SH-SY5Y (cell line): ENCODE measurements at regions not wholly inside any gene's neighbourhood (a gene's known extent, or its start where the extent isn't known, plus 50 kb on each side); places are given as distances from the start of the nearest gene placed in this dataset.

ENCODE experiments used
- GATA2 ChIP-seq: IDR thresholded peaks from 2 replicates; pipeline ENCODE4 v1.6.1; 2011; ENCODE audit warnings: mild to moderate bottlenecking, low read depth, low read length
- GATA3 ChIP-seq: IDR thresholded peaks from 2 replicates; pipeline ENCODE4 v1.6.1; 2011; ENCODE audit warnings: low read depth, mild to moderate bottlenecking, low read length, moderate library complexity

- TF ChIP-seq GATA2 (no peak), GATA3 (no peak)
Observed at GRCh38 chr7:145219461-145219860, 383.6 kb upstream of the TPK1 start.

GRCh38 chr7:145216866-145217265 is 381.0 kb upstream of the TPK1 start:
- TF ChIP-seq GATA2 (no peak), GATA3 (no peak)

GRCh38 chr7:145212050-145212449 is 376.2 kb upstream of the TPK1 start:
- TF ChIP-seq GATA3 (no peak), GATA2 (no peak)

- TF ChIP-seq GATA3 (no peak), GATA2 (no peak)
Observed at GRCh38 chr7:145211211-145211610, 375.4 kb upstream of the TPK1 start.

- TF ChIP-seq GATA2 (no peak), GATA3 (no peak)
Observed at GRCh38 chr7:145193951-145194350, 358.1 kb upstream of the TPK1 start.

GRCh38 chr7:145184956-145185355 is 349.1 kb upstream of the TPK1 start:
- TF ChIP-seq GATA3: no peak
- no peak for TF ChIP-seq GATA2

GRCh38 chr7:145183069-145183468 is 347.2 kb upstream of the TPK1 start:
- TF ChIP-seq GATA2 (no peak), GATA3 (no peak)

GRCh38 chr7:145175366-145175765 is 339.5 kb upstream of the TPK1 start:
- TF ChIP-seq GATA3: no peak
- TF ChIP-seq GATA2: no peak

GRCh38 chr7:145169908-145170307 is 334.1 kb upstream of the TPK1 start:
- TF ChIP-seq GATA2: no peak
- TF ChIP-seq GATA3: no peak

GRCh38 chr7:145168879-145169278 is 333.0 kb upstream of the TPK1 start:
- TF ChIP-seq GATA2: no peak
- no peak for TF ChIP-seq GATA3

- TF ChIP-seq GATA2 (no peak), GATA3 (no peak)
Observed at GRCh38 chr7:145168427-145168826, 332.6 kb upstream of the TPK1 start.

GRCh38 chr7:145156834-145157233 is 321.0 kb upstream of the TPK1 start:
- TF ChIP-seq GATA3: no peak
- TF ChIP-seq GATA2: no peak

GRCh38 chr7:145152589-145152988 is 316.7 kb upstream of the TPK1 start:
- TF ChIP-seq GATA2 (no peak), GATA3 (no peak)

GRCh38 chr7:145151676-145152075 is 315.8 kb upstream of the TPK1 start:
- TF ChIP-seq GATA2 (no peak), GATA3 (no peak)

- no peak for TF ChIP-seq GATA2
- no peak for TF ChIP-seq GATA3
Observed at GRCh38 chr7:145147865-145148264, 312.0 kb upstream of the TPK1 start.

- TF ChIP-seq GATA3: no peak
- TF ChIP-seq GATA2: no peak
Observed at GRCh38 chr7:145143685-145144084, 307.8 kb upstream of the TPK1 start.
